Calu3 (cell line): ENCODE measurements at regions not wholly inside any gene's neighbourhood (a gene's known extent, or its start where the extent isn't known, plus 50 kb on each side); places are given as distances from the start of the nearest gene placed in this dataset.
"Not testable (repeated sequence)": the region's sequence is repeated elsewhere in the genome, so short reads cannot be mapped to it uniquely, and the experiment has no call there.

Source experiments
- BruUV-seq: library from RNA; stranded (reverse); fragments of 400-500 nt; replicated peaks from 2 replicates; lab custom pipeline; 2021; lab: Mats Ljungman, UMichigan
- CTCF ChIA-PET: fragments of 300-600 bp; sonication (Branson Sonifier 250); formaldehyde crosslinking; loops from one replicate; lab custom pipeline; 2022; ENCODE audit warnings: antibody characterized with exemption; lab: Charles Lee
- DNase-seq: peaks from one replicate; pipeline ENCODE4 v3.0.0; 2022
- H3K27ac Mint-ChIP-seq: one replicate; pipeline ENCODE4 v1.8.0; 2022; ENCODE audit warnings: mixed read lengths; ENCODE audit not compliant: unreplicated experiment
- H3K27me3 Mint-ChIP-seq: one replicate; pipeline ENCODE4 v1.8.0; 2022; ENCODE audit warnings: mixed read lengths; ENCODE audit not compliant: unreplicated experiment
- H3K36me3 Mint-ChIP-seq: one replicate; pipeline ENCODE4 v1.8.0; 2022; ENCODE audit warnings: mild to moderate bottlenecking, moderate library complexity, mixed read lengths; ENCODE audit not compliant: insufficient read depth, unreplicated experiment
- H3K4me1 Mint-ChIP-seq: one replicate; pipeline ENCODE4 v1.8.0; 2022; ENCODE audit warnings: mild to moderate bottlenecking, low read depth, mixed read lengths; ENCODE audit not compliant: unreplicated experiment
- H3K4me3 Mint-ChIP-seq: one replicate; pipeline ENCODE4 v1.8.0; 2022; ENCODE audit warnings: mild to moderate bottlenecking, low read depth, moderate library complexity, mixed read lengths; ENCODE audit not compliant: unreplicated experiment
- H3K9me3 Mint-ChIP-seq: one replicate; pipeline ENCODE4 v1.8.0; 2022; ENCODE audit warnings: low read depth, mixed read lengths; ENCODE audit not compliant: unreplicated experiment
- CTCF ChIP-seq: fragments of 200-600 bp; IDR thresholded peaks from one replicate; pipeline ENCODE4 v1.8.0; 2022; ENCODE audit warnings: antibody characterized with exemption; ENCODE audit not compliant: unreplicated experiment
- intact Hi-C: fragments of 100-400 bp; cut with micrococcal nuclease; formaldehyde crosslinking; loops from one replicate; pipeline ENCODE4 v1.10.0; 2022; ENCODE audit not compliant: unreplicated experiment

GRCh38 chrX:56397636-56398035, 165.5 kb downstream of the KLF8 start:
- Mint-ChIP-seq H3K4me3 (no peak overlapping the region), H3K4me1 (no peaks in the 10 kb centered on the region), H3K36me3 (no peaks in the 10 kb centered on the region), H3K27ac (no peak overlapping the region), H3K27me3 (no peaks in the 10 kb centered on the region), H3K9me3 (peaks cover 5% of the 10 kb centered on the region)
- TF ChIP-seq CTCF: no peak
- CTCF ChIA-PET: no interaction called here
- intact Hi-C loops: no loop called here
- no peak for DNase-seq
- no TSS peak for BruUV-seq

- CTCF ChIA-PET: no interaction called here
- H3K36me3 Mint-ChIP-seq: no peaks in the 10 kb centered on the region
- H3K4me1 Mint-ChIP-seq: no peaks in the 10 kb centered on the region
- no TSS peak for BruUV-seq
- intact Hi-C loops: no loop called here
- peaks cover 3% of the 10 kb centered on the region for H3K9me3 Mint-ChIP-seq
- no peaks in the 10 kb centered on the region for H3K27me3 Mint-ChIP-seq
- no peak for DNase-seq
- H3K4me3 Mint-ChIP-seq: no peak overlapping the region
- TF ChIP-seq CTCF: no peak
- no peak overlapping the region for H3K27ac Mint-ChIP-seq
Observed at GRCh38 chrX:56402207-56402606, 161.2 kb upstream of the UBQLN2 start.

- DNase-seq: no peak
- TF ChIP-seq CTCF: no peak
- Mint-ChIP-seq H3K27ac (no peak overlapping the region), H3K27me3 (no peaks in the 10 kb centered on the region), H3K36me3 (no peaks in the 10 kb centered on the region), H3K4me3 (no peak overlapping the region), H3K9me3 (peaks cover 7% of the 10 kb centered on the region), H3K4me1 (no peaks in the 10 kb centered on the region)
- BruUV-seq: no TSS peak
- intact Hi-C loops: no loop called here
- CTCF ChIA-PET: no interaction called here
Observed at GRCh38 chrX:56429581-56429980, 133.8 kb upstream of the UBQLN2 start.

GRCh38 chrX:56451981-56452380, 111.4 kb upstream of the UBQLN2 start:
- H3K27me3 Mint-ChIP-seq, DNase-seq, intact Hi-C loops, H3K4me1 Mint-ChIP-seq, H3K9me3 Mint-ChIP-seq, H3K27ac Mint-ChIP-seq, BruUV-seq, CTCF ChIA-PET, H3K4me3 Mint-ChIP-seq, H3K36me3 Mint-ChIP-seq: not testable (repeated sequence)

- no peak for DNase-seq
- TF ChIP-seq CTCF: no peak
- intact Hi-C loops: no loop called here
- no peaks in the 10 kb centered on the region for H3K36me3 Mint-ChIP-seq
- no peak overlapping the region for H3K27ac Mint-ChIP-seq
- H3K4me1 Mint-ChIP-seq: no peaks in the 10 kb centered on the region
- peaks cover 6% of the 10 kb centered on the region for H3K9me3 Mint-ChIP-seq
- H3K4me3 Mint-ChIP-seq: no peak overlapping the region
- no TSS peak for BruUV-seq
- no peaks in the 10 kb centered on the region for H3K27me3 Mint-ChIP-seq
- CTCF ChIA-PET: no interaction called here
Observed at GRCh38 chrX:56462389-56462788, 101.0 kb upstream of the UBQLN2 start.
